ENCODE measurements at regions not wholly inside any gene's neighbourhood (a gene's known extent, or its start where the extent isn't known, plus 50 kb on each side); places are given as distances from the start of the nearest gene placed in this dataset.

- no peak for DNase-seq
Observed at GRCh38 chr11:116642481-116642880, 130.3 kb downstream of the BUD13 start.

- no peak for DNase-seq
Observed at GRCh38 chr11:116641561-116642045, 131.2 kb downstream of the BUD13 start.

GRCh38 chr11:116640641-116641402, 132.0 kb downstream of the BUD13 start:
- no peak for DNase-seq

GRCh38 chr11:116638463-116638862, 134.3 kb downstream of the BUD13 start:
- DNase-seq = no peak

GRCh38 chr11:116637766-116638165, 135.0 kb downstream of the BUD13 start:
- DNase-seq = no peak

- DNase-seq = no peak
Observed at GRCh38 chr11:116636341-116636929, 136.4 kb downstream of the BUD13 start.

GRCh38 chr11:116631201-116631600, 141.6 kb downstream of the BUD13 start:
- DNase-seq = no peak

- no peak for DNase-seq
Observed at GRCh38 chr11:116618461-116618860, 154.3 kb downstream of the BUD13 start.

- DNase-seq = no peak
Observed at GRCh38 chr11:116615211-116615865, 157.4 kb downstream of the BUD13 start.

- DNase-seq = no peak
Observed at GRCh38 chr11:116614306-116615210, 158.2 kb downstream of the BUD13 start.

GRCh38 chr11:116613206-116613875, 159.4 kb downstream of the BUD13 start:
- DNase-seq = no peak

GRCh38 chr11:116611998-116612620, 160.7 kb downstream of the BUD13 start:
- DNase-seq = no peak

- no peak for DNase-seq
Observed at GRCh38 chr11:116610190-116610589, 162.6 kb downstream of the BUD13 start.

- DNase-seq = no peak
Observed at GRCh38 chr11:116607027-116607426, 165.8 kb downstream of the BUD13 start.

- DNase-seq = no peak
Observed at GRCh38 chr11:116605543-116606459, 167.0 kb downstream of the BUD13 start.

- no peak for DNase-seq
Observed at GRCh38 chr11:116603728-116604323, 169.0 kb downstream of the BUD13 start.

- DNase-seq = no peak
Observed at GRCh38 chr11:116602637-116602942, 170.2 kb downstream of the BUD13 start.

- no peak for DNase-seq
Observed at GRCh38 chr11:116601814-116602636, 170.8 kb downstream of the BUD13 start.

- DNase-seq = no peak
Observed at GRCh38 chr11:116600930-116601329, 171.9 kb downstream of the BUD13 start.

Measured in CD4-positive, alpha-beta T cell treated with Interleukin-17A for 4 hours (primary cell).